Astrocyte (in vitro differentiated cells and primary cell): ENCODE measurements at regions not wholly inside any gene's neighbourhood (a gene's known extent, or its start where the extent isn't known, plus 50 kb on each side); places are given as distances from the start of the nearest gene placed in this dataset.

Experiments
- EZH2 ChIP-seq: IDR thresholded peaks from 2 replicates; pipeline ENCODE4 v1.6.1; 2012; ENCODE audit warnings: mild to moderate bottlenecking, low read length, inconsistent platforms; ENCODE audit not compliant: insufficient read depth
- TF ChIP-seq, protein P1 (sequence below): IDR thresholded peaks from 2 replicates; pipeline ENCODE4 v1.5.1; 2011; ENCODE audit warnings: low read depth, mild to moderate bottlenecking, inconsistent platforms, low read length, moderate library complexity; ENCODE audit not compliant: insufficient read depth

DNA sequence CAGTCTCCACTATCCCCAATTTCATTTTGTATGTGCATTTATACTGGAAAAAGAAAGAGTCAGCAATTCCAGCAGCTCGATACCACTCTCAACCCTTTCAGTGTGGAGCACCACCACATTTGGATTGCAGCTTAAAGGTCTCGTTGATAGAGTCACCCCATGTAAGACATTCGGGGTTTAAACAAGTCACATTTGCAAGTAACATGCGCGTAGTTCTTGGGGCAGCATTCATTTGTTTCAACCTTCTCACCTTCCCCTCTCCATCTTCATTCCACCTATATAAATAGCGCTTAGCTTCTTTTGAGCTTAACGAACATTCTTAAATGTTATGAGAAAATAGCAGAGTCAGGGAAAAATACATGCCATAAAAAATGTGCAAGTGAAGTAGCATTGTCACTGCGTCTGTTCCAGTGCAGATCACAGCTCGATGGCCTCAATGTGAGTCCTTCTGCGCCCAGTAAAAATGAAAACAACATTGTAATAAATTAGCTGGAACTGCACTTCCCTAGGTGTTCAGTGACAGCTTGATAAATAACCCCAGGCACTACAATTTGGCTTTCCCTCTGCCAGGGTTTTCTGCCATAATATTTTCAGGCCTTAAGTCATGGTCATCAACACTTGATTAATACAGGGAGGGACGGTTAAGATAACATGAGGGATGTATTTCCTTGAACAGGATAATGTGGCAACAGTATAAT lies 737.8 kb upstream of the NRSN1 start:
- TF ChIP-seq, protein P1, sequence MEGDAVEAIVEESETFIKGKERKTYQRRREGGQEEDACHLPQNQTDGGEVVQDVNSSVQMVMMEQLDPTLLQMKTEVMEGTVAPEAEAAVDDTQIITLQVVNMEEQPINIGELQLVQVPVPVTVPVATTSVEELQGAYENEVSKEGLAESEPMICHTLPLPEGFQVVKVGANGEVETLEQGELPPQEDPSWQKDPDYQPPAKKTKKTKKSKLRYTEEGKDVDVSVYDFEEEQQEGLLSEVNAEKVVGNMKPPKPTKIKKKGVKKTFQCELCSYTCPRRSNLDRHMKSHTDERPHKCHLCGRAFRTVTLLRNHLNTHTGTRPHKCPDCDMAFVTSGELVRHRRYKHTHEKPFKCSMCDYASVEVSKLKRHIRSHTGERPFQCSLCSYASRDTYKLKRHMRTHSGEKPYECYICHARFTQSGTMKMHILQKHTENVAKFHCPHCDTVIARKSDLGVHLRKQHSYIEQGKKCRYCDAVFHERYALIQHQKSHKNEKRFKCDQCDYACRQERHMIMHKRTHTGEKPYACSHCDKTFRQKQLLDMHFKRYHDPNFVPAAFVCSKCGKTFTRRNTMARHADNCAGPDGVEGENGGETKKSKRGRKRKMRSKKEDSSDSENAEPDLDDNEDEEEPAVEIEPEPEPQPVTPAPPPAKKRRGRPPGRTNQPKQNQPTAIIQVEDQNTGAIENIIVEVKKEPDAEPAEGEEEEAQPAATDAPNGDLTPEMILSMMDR: no peak
- TF ChIP-seq EZH2: no peak
